ENCODE measurements at regions not wholly inside any gene's neighbourhood (a gene's known extent, or its start where the extent isn't known, plus 50 kb on each side); places are given as distances from the start of the nearest gene placed in this dataset.

GRCh38 chr22:22374163-22374562 lies 129.6 kb downstream of the VPREB1 start (continued):
- TF ChIP-seq SPI1 (IDR thresholded peaks at IDR 0.05; ENCODE audit: borderline replicate concordance, low read depth, low read length) = no peak
- no peak for TF ChIP-seq FOXA3 (CRISPR knock-in tag; conservative IDR thresholded peaks at IDR 0.05 in 1 of 2, IDR thresholded peaks at IDR 0.05 in 1 of 2)
- TF ChIP-seq E2F4 (CRISPR knock-in tag; IDR thresholded peaks at IDR 0.05; ENCODE audit: low read depth) = no peak
- no peak for TF ChIP-seq ZNF696 (CRISPR knock-in tag; conservative IDR thresholded peaks at IDR 0.05)
- TF ChIP-seq CHAMP1 (IDR thresholded peaks at IDR 0.05) = no peak
- TF ChIP-seq ZBTB11 (CRISPR knock-in tag; IDR thresholded peaks at IDR 0.05) = no peak
- no peak for TF ChIP-seq ZNF324 (CRISPR knock-in tag; IDR thresholded peaks at IDR 0.05)
- TF ChIP-seq KLF16 (IDR thresholded peaks at IDR 0.05) = no peak
